SU-DHL-6 (cell line): ENCODE measurements at regions not wholly inside any gene's neighbourhood (a gene's known extent, or its start where the extent isn't known, plus 50 kb on each side); places are given as distances from the start of the nearest gene placed in this dataset.

ENCODE experiments used
- CTCF ChIP-seq: fragments of 200-600 bp; sonication (generic); IDR thresholded peaks from one replicate; pipeline ENCODE4 v1.5.1; 2017; ENCODE audit warnings: antibody characterized with exemption, mild to moderate bottlenecking, low read length, moderate library complexity; ENCODE audit not compliant: insufficient read depth, poor library complexity, severe bottlenecking
- EZH2phosphoT487 ChIP-seq: fragments of 200-600 bp; sonication (generic), shearing (Covaris generic); conservative IDR thresholded peaks from 2 replicates; pipeline ENCODE4 v1.6.1; 2018; ENCODE audit warnings: mild to moderate bottlenecking, antibody characterized with exemption, low read length, moderate library complexity, mixed read lengths

- TF ChIP-seq CTCF (no peak), EZH2phosphoT487 (no peak)
Observed at GRCh38 chr6:113432521-113433334, 424.4 kb upstream of the MARCKS start.
